Kidney (tissue), 13 donors: ENCODE measurements at regions not wholly inside any gene's neighbourhood (a gene's known extent, or its start where the extent isn't known, plus 50 kb on each side); places are given as distances from the start of the nearest gene placed in this dataset.

Experiments used
- DNase-seq, 5 donors: peaks; one replicate each; pipeline ENCODE4 v3.0.0-alpha.2; 2013 to 2020
- FAIRE-seq: peaks from 2 replicates; lab custom pipeline; 2012; peaks lifted over from hg19 to GRCh38; lab: Jason Lieb, UNC
- H3K27ac ChIP-seq, 2 donors: one replicate each; pipeline ENCODE4 v1.7.0; 2013; ENCODE audit warnings: low read depth in 2 of 2, low read length in 2 of 2, inconsistent platforms in 1 of 2
- H3K27me3 ChIP-seq: one replicate; pipeline ENCODE4 v1.7.1; 2013; ENCODE audit warnings: low read length, inconsistent platforms; ENCODE audit not compliant: control insufficient read depth, insufficient read depth
- H3K36me3 ChIP-seq, 3 donors: one replicate each; pipeline versions ENCODE4 v1.7.0 to v1.7.1; 2013; ENCODE audit warnings: low read length in 3 of 3, control low read depth in 1 of 3, inconsistent platforms in 1 of 3; ENCODE audit not compliant: insufficient read depth in 3 of 3, control insufficient read depth in 2 of 3
- H3K4me1 ChIP-seq, 3 donors: one replicate each; pipeline versions ENCODE4 v1.7.0 to v1.7.1; 2013; ENCODE audit warnings: low read length in 3 of 3, inconsistent platforms in 1 of 3, low read depth in 1 of 3; ENCODE audit not compliant: control insufficient read depth in 2 of 3, insufficient read depth in 2 of 3
- H3K4me3 ChIP-seq, 3 donors: one replicate each; pipeline versions ENCODE4 v1.7.0 to v1.8.1; 2013; ENCODE audit warnings: low read length in 3 of 3, control low read depth in 1 of 3, inconsistent platforms in 1 of 3
- H3K9ac ChIP-seq, 3 donors: one replicate each; pipeline versions ENCODE4 v1.7.0 to v1.7.1; 2013; ENCODE audit warnings: low read length in 3 of 3, control low read depth in 1 of 3, inconsistent platforms in 1 of 3
- H3K9me3 ChIP-seq, 3 donors: one replicate each; pipeline versions ENCODE4 v1.7.0 to v1.7.1; 2013; ENCODE audit warnings: low read length in 3 of 3, control low read depth in 1 of 3, inconsistent platforms in 1 of 3; ENCODE audit not compliant: control insufficient read depth in 2 of 3, insufficient read depth in 1 of 3
- intact Hi-C: fragments of 100-400 bp; cut with DNase I; formaldehyde crosslinking; loops from one replicate; pipeline ENCODE4 v1.11.1; 2022
- TF ChIP-seq, protein P1 (sequence below): IDR thresholded peaks from 3 replicates; pipeline ENCODE4 v1.5.1; 2012; ENCODE audit warnings: mild to moderate bottlenecking, moderate library complexity, borderline replicate concordance; ENCODE audit not compliant: insufficient read depth; ENCODE audit errors: extremely low read depth
- donor health status: control.
- donor health status: control.
- donor health status: control.
- donor health status: control.
- donor health status: control.
- donor health status: DM: yes; HTN: yes; CAD: no.
- donor health status: Normal renal cell carcinoma (clear cell type).

DNA sequence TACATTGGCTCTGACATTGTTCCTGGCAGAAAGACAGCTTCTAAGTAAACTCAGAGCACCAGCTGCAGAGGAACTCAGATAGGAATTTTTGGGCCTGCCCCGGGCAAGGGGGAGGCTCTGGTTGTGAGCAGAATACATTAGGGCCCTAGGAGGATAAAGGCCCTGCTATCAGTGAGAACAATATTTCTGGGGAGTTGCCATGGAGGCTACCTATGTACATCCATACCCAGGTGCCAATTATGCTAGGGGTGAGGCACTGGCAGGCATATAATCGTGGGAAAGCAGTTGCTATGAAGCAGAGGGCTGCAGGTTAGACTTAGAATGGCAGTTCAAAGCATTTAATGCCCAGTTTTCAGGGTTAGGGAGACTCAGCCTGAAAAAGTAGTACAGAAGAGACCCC, 273.5 kb upstream of the EDA2R start:
- Histone ChIP-seq H3K4me1 (no peaks in the 10 kb centered on the region), H3K36me3 (no peaks in the 10 kb centered on the region), H3K27me3 (no peaks in the 10 kb centered on the region), H3K9ac (no peak overlapping the region), H3K9me3 (no peaks in the 10 kb centered on the region), H3K27ac (no peak overlapping the region), H3K4me3 (no peak overlapping the region)
- no peak for DNase-seq
- TF ChIP-seq, protein P1, sequence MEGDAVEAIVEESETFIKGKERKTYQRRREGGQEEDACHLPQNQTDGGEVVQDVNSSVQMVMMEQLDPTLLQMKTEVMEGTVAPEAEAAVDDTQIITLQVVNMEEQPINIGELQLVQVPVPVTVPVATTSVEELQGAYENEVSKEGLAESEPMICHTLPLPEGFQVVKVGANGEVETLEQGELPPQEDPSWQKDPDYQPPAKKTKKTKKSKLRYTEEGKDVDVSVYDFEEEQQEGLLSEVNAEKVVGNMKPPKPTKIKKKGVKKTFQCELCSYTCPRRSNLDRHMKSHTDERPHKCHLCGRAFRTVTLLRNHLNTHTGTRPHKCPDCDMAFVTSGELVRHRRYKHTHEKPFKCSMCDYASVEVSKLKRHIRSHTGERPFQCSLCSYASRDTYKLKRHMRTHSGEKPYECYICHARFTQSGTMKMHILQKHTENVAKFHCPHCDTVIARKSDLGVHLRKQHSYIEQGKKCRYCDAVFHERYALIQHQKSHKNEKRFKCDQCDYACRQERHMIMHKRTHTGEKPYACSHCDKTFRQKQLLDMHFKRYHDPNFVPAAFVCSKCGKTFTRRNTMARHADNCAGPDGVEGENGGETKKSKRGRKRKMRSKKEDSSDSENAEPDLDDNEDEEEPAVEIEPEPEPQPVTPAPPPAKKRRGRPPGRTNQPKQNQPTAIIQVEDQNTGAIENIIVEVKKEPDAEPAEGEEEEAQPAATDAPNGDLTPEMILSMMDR = no peak
- no peak for FAIRE-seq
- intact Hi-C loops = no loop called here

DNA sequence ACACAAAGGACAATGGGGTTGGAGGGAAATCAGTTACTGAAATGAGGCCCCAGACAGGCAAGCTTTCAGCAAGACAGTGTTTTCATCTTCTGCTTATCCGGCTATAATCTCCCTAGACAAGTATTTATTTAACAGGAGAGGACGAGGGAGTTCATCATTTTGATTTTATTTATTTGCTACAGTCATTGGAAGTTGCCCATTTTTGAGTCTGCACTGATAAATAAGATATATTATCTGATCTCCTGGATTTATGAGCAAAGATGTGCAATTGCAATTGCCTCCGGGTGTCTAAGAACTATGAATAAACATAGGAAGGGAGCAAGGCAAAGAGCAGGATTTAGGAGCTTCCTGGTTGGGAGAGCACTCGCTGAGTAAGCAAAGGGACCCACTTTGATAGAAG, 263.2 kb upstream of the EDA2R start:
- TF ChIP-seq, protein P1 = no peak
- Histone ChIP-seq H3K4me3 (no peak overlapping the region), H3K27me3 (no peaks in the 10 kb centered on the region), H3K9ac (no peak overlapping the region), H3K4me1 (no peaks in the 10 kb centered on the region), H3K36me3 (no peaks in the 10 kb centered on the region), H3K27ac (no peak overlapping the region), H3K9me3 (no peaks in the 10 kb centered on the region)
- FAIRE-seq (no peak), DNase-seq (no peak)
- intact Hi-C loops = no loop called here

DNA sequence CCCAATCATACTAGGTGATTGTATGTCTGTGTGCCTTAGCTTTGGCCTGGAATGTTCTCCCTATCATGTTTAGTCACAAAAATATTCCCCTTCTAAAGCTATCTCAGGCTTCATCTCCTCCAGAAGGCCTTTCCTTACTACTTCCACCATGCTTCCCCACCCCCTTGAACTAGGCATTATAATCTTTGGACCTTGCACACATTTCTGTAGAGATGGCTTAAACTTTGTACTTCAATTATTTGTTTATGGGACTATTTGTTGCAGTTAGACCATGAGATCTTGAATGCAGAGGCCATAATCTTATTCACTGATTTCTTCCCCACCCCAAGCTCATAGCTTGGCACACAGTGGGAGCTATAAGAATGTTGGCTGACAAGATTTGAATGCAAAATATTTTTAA, 262.0 kb upstream of the EDA2R start:
- no peaks in the 10 kb centered on the region for H3K9me3 ChIP-seq
- no peak for FAIRE-seq

GRCh38 chrX:66892004-66892403, 253.1 kb upstream of the EDA2R start:
- Histone ChIP-seq H3K27ac (no peak overlapping the region), H3K9ac (no peak overlapping the region), H3K9me3 (no peaks in the 10 kb centered on the region), H3K4me3 (no peak overlapping the region), H3K4me1 (no peaks in the 10 kb centered on the region), H3K27me3 (no peaks in the 10 kb centered on the region), H3K36me3 (no peaks in the 10 kb centered on the region)
- TF ChIP-seq, protein P1 = no peak
- FAIRE-seq (no peak), DNase-seq (no peak)
- intact Hi-C loops = no loop called here

More for the DNA sequence above, 262.0 kb upstream of the EDA2R start:
- no peak for DNase-seq
- intact Hi-C loops = no loop called here
- Histone ChIP-seq H3K27ac (no peak overlapping the region), H3K9ac (no peak overlapping the region), H3K27me3 (no peaks in the 10 kb centered on the region), H3K36me3 (no peaks in the 10 kb centered on the region), H3K4me1 (no peaks in the 10 kb centered on the region), H3K4me3 (no peak overlapping the region)
- TF ChIP-seq, protein P1 = no peak
